ENCODE measurements at regions not wholly inside any gene's neighbourhood (a gene's known extent, or its start where the extent isn't known, plus 50 kb on each side); places are given as distances from the start of the nearest gene placed in this dataset.
A peak's percentile ranks its signal among the peaks of the same experiment; 100 is the strongest.

GRCh38 chrX:143455046-143455445 lies 62.2 kb downstream of the SPANXN3 start:
- DNase-seq (ENCODE audit: low read depth in 4 of 6, low spot score in 6 of 6) = no peak
- H3K27ac ChIP-seq (ENCODE audit: low read depth, low read length) = no peak overlapping the region
- no peaks in the 10 kb centered on the region for H3K4me1 ChIP-seq (ENCODE audit: control insufficient read depth, insufficient read depth, low read length)
- H3K9me3 ChIP-seq (ENCODE audit: control insufficient read depth, insufficient read depth, low read length) = no peaks in the 10 kb centered on the region
- H3K4me3 ChIP-seq (ENCODE audit: low read depth, low read length) = no peak overlapping the region
- H3K36me3 ChIP-seq (ENCODE audit: control insufficient read depth, insufficient read depth, low read length) = no peaks in the 10 kb centered on the region
- H3K27me3 ChIP-seq (ENCODE audit: control insufficient read depth, insufficient read depth, low read length) = no peaks in the 10 kb centered on the region
- no CpG with 5 or more reads among the region's 2 CpGs for WGBS (ENCODE audit: insufficient coverage)

DNA sequence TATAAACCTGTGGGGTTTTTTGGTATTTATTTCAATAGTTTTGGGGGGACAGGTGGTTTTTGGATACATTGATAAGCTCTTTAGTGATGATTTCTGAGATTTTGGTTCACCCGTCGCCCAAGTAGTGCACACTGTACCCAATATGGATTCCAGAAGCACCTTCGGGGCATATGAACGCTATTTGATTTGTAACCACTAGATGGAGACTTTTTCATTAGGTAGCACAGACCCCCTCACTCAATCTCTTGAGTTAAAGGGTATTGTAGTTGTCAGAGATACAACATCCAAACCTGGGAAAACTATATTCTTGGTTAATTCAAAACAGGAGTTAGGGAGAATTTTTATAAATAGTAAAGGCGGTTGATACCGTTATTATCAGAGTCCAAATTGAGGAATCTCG lies 79.8 kb downstream of the SPANXN3 start:
- WGBS (ENCODE audit: insufficient coverage) = 7% methylated on average over 2 of the region's 7 CpGs
- H3K27me3 ChIP-seq (ENCODE audit: control insufficient read depth, insufficient read depth, low read length) = no peaks in the 10 kb centered on the region
- no peak overlapping the region for H3K4me3 ChIP-seq (ENCODE audit: low read depth, low read length)
- H3K9me3 ChIP-seq (ENCODE audit: control insufficient read depth, insufficient read depth, low read length) = no peaks in the 10 kb centered on the region
- no peaks in the 10 kb centered on the region for H3K36me3 ChIP-seq (ENCODE audit: control insufficient read depth, insufficient read depth, low read length)
- no peak overlapping the region for H3K27ac ChIP-seq (ENCODE audit: low read depth, low read length)
- DNase-seq (ENCODE audit: low read depth in 4 of 6, low spot score in 6 of 6) = peak in 2 of 6 donors; percentile 3 to 22
- H3K4me1 ChIP-seq (ENCODE audit: control insufficient read depth, insufficient read depth, low read length) = no peaks in the 10 kb centered on the region

DNA sequence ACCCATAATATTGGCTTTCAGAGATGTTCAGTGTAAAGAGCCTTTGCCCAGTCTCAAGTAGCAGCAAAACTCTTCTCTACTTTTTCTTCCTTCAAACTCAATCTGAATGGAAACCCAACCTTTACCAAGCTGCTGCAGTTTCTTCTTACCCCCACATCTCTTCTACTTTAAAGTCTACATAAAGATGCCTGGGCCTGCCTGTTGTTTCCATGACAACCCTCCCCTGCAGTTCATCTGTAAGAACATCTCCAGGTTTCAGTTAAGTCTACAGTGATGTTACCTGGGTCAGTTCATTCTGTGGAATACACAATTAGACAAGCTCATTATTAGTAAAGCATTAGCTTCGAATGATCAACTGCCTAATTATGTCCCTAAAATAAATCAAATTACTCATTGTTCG lies 81.4 kb downstream of the SPANXN3 start:
- H3K4me1 ChIP-seq (ENCODE audit: control insufficient read depth, insufficient read depth, low read length) = no peaks in the 10 kb centered on the region
- H3K27me3 ChIP-seq (ENCODE audit: control insufficient read depth, insufficient read depth, low read length) = no peaks in the 10 kb centered on the region
- no peaks in the 10 kb centered on the region for H3K9me3 ChIP-seq (ENCODE audit: control insufficient read depth, insufficient read depth, low read length)
- peak in 1 of 6 donors; percentile 53 for DNase-seq (ENCODE audit: low read depth in 4 of 6, low spot score in 6 of 6)
- H3K4me3 ChIP-seq (ENCODE audit: low read depth, low read length) = no peak overlapping the region
- no CpG with 5 or more reads among the region's 2 CpGs for WGBS (ENCODE audit: insufficient coverage)
- no peaks in the 10 kb centered on the region for H3K36me3 ChIP-seq (ENCODE audit: control insufficient read depth, insufficient read depth, low read length)
- H3K27ac ChIP-seq (ENCODE audit: low read depth, low read length) = no peak overlapping the region

DNA sequence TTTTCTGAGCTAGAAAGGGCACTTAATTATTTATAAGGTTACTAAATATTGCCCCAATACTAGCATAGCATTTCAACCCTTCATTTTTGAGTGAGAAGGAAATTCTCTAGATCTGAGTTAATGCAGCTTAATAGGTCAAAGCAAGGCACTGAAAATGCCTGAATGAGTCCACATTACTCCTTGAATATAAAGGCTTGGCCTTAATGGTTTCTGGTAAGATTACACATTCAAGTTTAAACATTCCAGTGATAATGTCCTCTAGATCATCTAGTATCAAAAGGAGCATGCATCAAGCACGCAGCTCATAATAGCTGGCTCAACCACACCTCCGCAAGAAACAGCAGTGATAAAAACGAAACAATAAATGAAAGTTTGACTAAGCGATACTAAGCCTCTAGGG lies 87.5 kb downstream of the SPANXN3 start:
- no peak overlapping the region for H3K27ac ChIP-seq (ENCODE audit: low read depth, low read length)
- H3K9me3 ChIP-seq (ENCODE audit: control insufficient read depth, insufficient read depth, low read length) = no peaks in the 10 kb centered on the region
- no peaks in the 10 kb centered on the region for H3K4me1 ChIP-seq (ENCODE audit: control insufficient read depth, insufficient read depth, low read length)
- no peaks in the 10 kb centered on the region for H3K36me3 ChIP-seq (ENCODE audit: control insufficient read depth, insufficient read depth, low read length)
- DNase-seq (ENCODE audit: low read depth in 4 of 6, low spot score in 6 of 6) = no peak
- no peak overlapping the region for H3K4me3 ChIP-seq (ENCODE audit: low read depth, low read length)
- no CpG with 5 or more reads among the region's 4 CpGs for WGBS (ENCODE audit: insufficient coverage)
- H3K27me3 ChIP-seq (ENCODE audit: control insufficient read depth, insufficient read depth, low read length) = no peaks in the 10 kb centered on the region

DNA sequence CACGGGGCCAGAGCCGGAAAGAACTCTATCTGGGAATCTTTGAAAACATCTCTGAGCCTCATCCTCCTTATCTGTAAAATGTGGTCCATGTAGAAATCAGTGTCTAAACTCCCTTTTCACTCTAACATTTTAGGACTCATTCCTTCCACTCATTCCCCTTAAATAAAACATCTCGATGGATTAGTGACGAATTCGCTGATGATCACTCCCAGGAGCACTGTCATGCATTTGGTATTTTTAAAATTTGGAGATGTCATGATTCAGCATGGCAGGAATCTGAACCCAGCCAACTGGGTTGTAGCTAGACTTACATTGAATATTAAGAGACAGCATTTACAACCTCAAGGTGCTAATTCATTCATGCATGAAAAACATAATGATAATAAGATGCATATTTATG lies 88.1 kb downstream of the SPANXN3 start:
- no peak for DNase-seq (ENCODE audit: low read depth in 4 of 6, low spot score in 6 of 6)
- no peaks in the 10 kb centered on the region for H3K27me3 ChIP-seq (ENCODE audit: control insufficient read depth, insufficient read depth, low read length)
- H3K4me3 ChIP-seq (ENCODE audit: low read depth, low read length) = no peak overlapping the region
- no peaks in the 10 kb centered on the region for H3K36me3 ChIP-seq (ENCODE audit: control insufficient read depth, insufficient read depth, low read length)
- H3K4me1 ChIP-seq (ENCODE audit: control insufficient read depth, insufficient read depth, low read length) = no peaks in the 10 kb centered on the region
- 40% methylated on average over 1 of the region's 5 CpGs for WGBS (ENCODE audit: insufficient coverage)
- no peaks in the 10 kb centered on the region for H3K9me3 ChIP-seq (ENCODE audit: control insufficient read depth, insufficient read depth, low read length)
- no peak overlapping the region for H3K27ac ChIP-seq (ENCODE audit: low read depth, low read length)

GRCh38 chrX:143401160-143401559 lies 116.1 kb downstream of the SPANXN3 start:
- peak in 1 of 6 donors; percentile 16 for DNase-seq (ENCODE audit: low read depth in 4 of 6, low spot score in 6 of 6)
- Histone ChIP-seq H3K4me3 (ENCODE audit: low read depth, low read length) (no peak overlapping the region), H3K27me3 (ENCODE audit: control insufficient read depth, insufficient read depth, low read length) (no peaks in the 10 kb centered on the region), H3K27ac (ENCODE audit: low read depth, low read length) (no peak overlapping the region), H3K9me3 (ENCODE audit: control insufficient read depth, insufficient read depth, low read length) (no peaks in the 10 kb centered on the region), H3K4me1 (ENCODE audit: control insufficient read depth, insufficient read depth, low read length) (no peaks in the 10 kb centered on the region), H3K36me3 (ENCODE audit: control insufficient read depth, insufficient read depth, low read length) (no peaks in the 10 kb centered on the region)
- WGBS (ENCODE audit: insufficient coverage) = no CpG with 5 or more reads among the region's 6 CpGs

GRCh38 chrX:143378851-143379250 lies 138.4 kb downstream of the SPANXN3 start:
- H3K36me3 ChIP-seq (ENCODE audit: control insufficient read depth, insufficient read depth, low read length) = no peaks in the 10 kb centered on the region
- H3K4me3 ChIP-seq (ENCODE audit: low read depth, low read length) = no peak overlapping the region
- H3K27ac ChIP-seq (ENCODE audit: low read depth, low read length) = no peak overlapping the region
- no peak for DNase-seq (ENCODE audit: low read depth in 4 of 6, low spot score in 6 of 6)
- no CpG with 5 or more reads among the region's 2 CpGs for WGBS (ENCODE audit: insufficient coverage)
- peaks cover 3% of the 10 kb centered on the region for H3K9me3 ChIP-seq (ENCODE audit: control insufficient read depth, insufficient read depth, low read length)
- H3K27me3 ChIP-seq (ENCODE audit: control insufficient read depth, insufficient read depth, low read length) = no peaks in the 10 kb centered on the region
- H3K4me1 ChIP-seq (ENCODE audit: control insufficient read depth, insufficient read depth, low read length) = no peaks in the 10 kb centered on the region

GRCh38 chrX:143363419-143363818 lies 153.9 kb downstream of the SPANXN3 start:
- no peaks in the 10 kb centered on the region for H3K9me3 ChIP-seq (ENCODE audit: control insufficient read depth, insufficient read depth, low read length)
- no peaks in the 10 kb centered on the region for H3K4me1 ChIP-seq (ENCODE audit: control insufficient read depth, insufficient read depth, low read length)
- no peak overlapping the region for H3K27ac ChIP-seq (ENCODE audit: low read depth, low read length)
- 63% methylated on average over 2 of the region's 3 CpGs for WGBS (ENCODE audit: insufficient coverage)
- no peaks in the 10 kb centered on the region for H3K27me3 ChIP-seq (ENCODE audit: control insufficient read depth, insufficient read depth, low read length)
- H3K36me3 ChIP-seq (ENCODE audit: control insufficient read depth, insufficient read depth, low read length) = no peaks in the 10 kb centered on the region
- H3K4me3 ChIP-seq (ENCODE audit: low read depth, low read length) = no peak overlapping the region
- DNase-seq (ENCODE audit: low read depth in 4 of 6, low spot score in 6 of 6) = no peak

- Histone ChIP-seq H3K27ac (ENCODE audit: low read depth, low read length) (no peak overlapping the region), H3K9me3 (ENCODE audit: control insufficient read depth, insufficient read depth, low read length) (no peaks in the 10 kb centered on the region), H3K4me3 (ENCODE audit: low read depth, low read length) (no peak overlapping the region), H3K36me3 (ENCODE audit: control insufficient read depth, insufficient read depth, low read length) (no peaks in the 10 kb centered on the region), H3K27me3 (ENCODE audit: control insufficient read depth, insufficient read depth, low read length) (no peaks in the 10 kb centered on the region), H3K4me1 (ENCODE audit: control insufficient read depth, insufficient read depth, low read length) (no peaks in the 10 kb centered on the region)
- DNase-seq (ENCODE audit: low read depth in 4 of 6, low spot score in 6 of 6) = no peak
- WGBS (ENCODE audit: insufficient coverage) = no CpG with 5 or more reads among the region's 1 CpG
Measured at GRCh38 chrX:143340190-143340589, 177.1 kb downstream of the SPANXN3 start.

DNA sequence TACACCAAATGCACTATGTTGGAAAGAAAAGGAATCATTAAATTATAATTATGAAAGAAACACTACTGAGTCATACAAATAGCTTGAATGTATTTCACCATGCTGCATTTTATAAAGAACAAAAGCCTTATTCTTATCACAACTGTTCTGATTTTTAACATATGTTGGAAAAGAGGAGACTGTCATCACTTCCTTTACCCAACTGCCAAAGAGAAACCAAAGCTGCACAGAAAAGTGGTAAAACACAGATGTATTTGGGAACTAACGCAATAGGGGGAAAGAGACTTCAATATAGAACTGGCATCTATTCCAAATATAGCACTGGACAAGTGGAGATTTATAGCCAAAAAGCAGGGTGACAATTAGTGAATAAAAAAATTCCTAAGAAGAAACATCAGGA lies 181.0 kb downstream of the SPANXN3 start:
- H3K27ac ChIP-seq (ENCODE audit: low read depth, low read length) = no peak overlapping the region
- H3K36me3 ChIP-seq (ENCODE audit: control insufficient read depth, insufficient read depth, low read length) = no peaks in the 10 kb centered on the region
- H3K4me3 ChIP-seq (ENCODE audit: low read depth, low read length) = no peak overlapping the region
- no peaks in the 10 kb centered on the region for H3K9me3 ChIP-seq (ENCODE audit: control insufficient read depth, insufficient read depth, low read length)
- DNase-seq (ENCODE audit: low read depth in 4 of 6, low spot score in 6 of 6) = no peak
- WGBS (ENCODE audit: insufficient coverage) = no CpG with 5 or more reads among the region's 1 CpG
- H3K27me3 ChIP-seq (ENCODE audit: control insufficient read depth, insufficient read depth, low read length) = no peaks in the 10 kb centered on the region
- H3K4me1 ChIP-seq (ENCODE audit: control insufficient read depth, insufficient read depth, low read length) = no peaks in the 10 kb centered on the region
